Body of pancreas (tissue), 4 donors: ENCODE measurements at regions not wholly inside any gene's neighbourhood (a gene's known extent, or its start where the extent isn't known, plus 50 kb on each side); places are given as distances from the start of the nearest gene placed in this dataset.

Source experiments
- CTCF ChIP-seq, 7 experiments: fragments of 450-650 bp in 4 of 7; fragments of 200-600 bp in 3 of 7; sonication (generic) in 3 of 7; IDR thresholded peaks; one replicate each; pipeline ENCODE4 v1.5.1; 2016 to 2019; ENCODE audit warnings: antibody characterized with exemption in 7 of 7
- POLR2A ChIP-seq, 3 donors: fragments of 450-650 bp; IDR thresholded peaks; one replicate each; pipeline ENCODE4 v1.6.1; 2016; ENCODE audit warnings: antibody characterized with exemption in 3 of 3, mild to moderate bottlenecking in 2 of 3

GRCh38 chr6:49155316-49155715 is 307.7 kb downstream of the MMUT start:
- no peak for TF ChIP-seq CTCF (IDR thresholded peaks at IDR 0.05)
- no peak for TF ChIP-seq POLR2A (IDR thresholded peaks at IDR 0.05)
